ENCODE measurements at regions not wholly inside any gene's neighbourhood (a gene's known extent, or its start where the extent isn't known, plus 50 kb on each side); places are given as distances from the start of the nearest gene placed in this dataset.

GRCh38 chr4:11487868-11488544 is 59.3 kb upstream of the HS3ST1 start:
- no peak for TF ChIP-seq CTCF (IDR thresholded peaks at IDR 0.05 in 8 of 11, conservative IDR thresholded peaks at IDR 0.05 in 3 of 11)
- Histone ChIP-seq H3K4me1 (peaks cover 0 to 10% (median 2%) of the 10 kb centered on the region in 6 donors), H3K27ac (no peak overlapping the region), H3K9me3 (no peaks in the 10 kb centered on the region), H3K27me3 (replicated peaks in 1 of 7) (no peaks in the 10 kb centered on the region), H3K4me3 (no peak overlapping the region), H3K36me3 (no peaks in the 10 kb centered on the region)
- no peak for DNase-seq
- WGBS, 5 donors = 57 to 75% (median 67%) methylated on average over 3 of the region's 3 CpGs
- intact Hi-C loops (cut with DNase I; ENCODE audit: low total_unique reads) = no loop called here

GRCh38 chr4:11487139-11487538 is 58.4 kb upstream of the HS3ST1 start:
- TF ChIP-seq CTCF (IDR thresholded peaks at IDR 0.05 in 8 of 11, conservative IDR thresholded peaks at IDR 0.05 in 3 of 11) (no peak), POLR2AphosphoS5 (IDR thresholded peaks at IDR 0.05) (no peak), POLR2A (IDR thresholded peaks at IDR 0.05) (no peak)
- H3K27ac ChIP-seq = no peak overlapping the region

GRCh38 chr4:11485926-11486325 is 57.2 kb upstream of the HS3ST1 start:
- Histone ChIP-seq H3K4me1 (peaks cover 0 to 17% (median 7%) of the 10 kb centered on the region in 6 donors), H3K4me3 (no peak overlapping the region), H3K9me3 (no peaks in the 10 kb centered on the region), H3K27me3 (replicated peaks in 1 of 7) (no peaks in the 10 kb centered on the region), H3K27ac (no peak overlapping the region), H3K36me3 (no peaks in the 10 kb centered on the region)
- 77 to 87% (median 84%) methylated on average over 2 of the region's 2 CpGs for WGBS, 5 donors
- DNase-seq = no peak
- TF ChIP-seq POLR2A (IDR thresholded peaks at IDR 0.05) (no peak), POLR2AphosphoS5 (IDR thresholded peaks at IDR 0.05) (no peak), CTCF (IDR thresholded peaks at IDR 0.05 in 8 of 11, conservative IDR thresholded peaks at IDR 0.05 in 3 of 11) (no peak)
- intact Hi-C loops (cut with DNase I; ENCODE audit: low total_unique reads) = no loop called here

More at GRCh38 chr4:11487139-11487538, 58.4 kb upstream of the HS3ST1 start:
- no peaks in the 10 kb centered on the region for H3K9me3 ChIP-seq
- DNase-seq = no peak
- H3K36me3 ChIP-seq = no peaks in the 10 kb centered on the region
- H3K4me1 ChIP-seq = peaks cover 0 to 10% (median 2%) of the 10 kb centered on the region in 6 donors
- intact Hi-C loops (cut with DNase I; ENCODE audit: low total_unique reads) = no loop called here
- H3K4me3 ChIP-seq = no peak overlapping the region
- no peaks in the 10 kb centered on the region for H3K27me3 ChIP-seq (replicated peaks in 1 of 7)

GRCh38 chr4:11484531-11484930 is 55.8 kb upstream of the HS3ST1 start:
- peaks cover 0 to 21% (median 13%) of the 10 kb centered on the region in 6 donors for H3K4me1 ChIP-seq
- no peaks in the 10 kb centered on the region for H3K36me3 ChIP-seq
- 89 to 97% (median 94%) methylated on average over 1 of the region's 1 CpG for WGBS, 5 donors
- no peak for DNase-seq
- no peak overlapping the region for H3K4me3 ChIP-seq
- intact Hi-C loops (cut with DNase I; ENCODE audit: low total_unique reads) = no loop called here
- H3K9me3 ChIP-seq = peaks cover 0 to 5% (median 0%) of the 10 kb centered on the region in 8 donors
- H3K27me3 ChIP-seq (replicated peaks in 1 of 7) = no peaks in the 10 kb centered on the region
- TF ChIP-seq POLR2AphosphoS5 (IDR thresholded peaks at IDR 0.05) (no peak), POLR2A (IDR thresholded peaks at IDR 0.05) (no peak), CTCF (IDR thresholded peaks at IDR 0.05 in 8 of 11, conservative IDR thresholded peaks at IDR 0.05 in 3 of 11) (no peak)
- no peak overlapping the region for H3K27ac ChIP-seq
